Endodermal cell (in vitro differentiated cells): ENCODE measurements at regions not wholly inside any gene's neighbourhood (a gene's known extent, or its start where the extent isn't known, plus 50 kb on each side); places are given as distances from the start of the nearest gene placed in this dataset.

Experiments used
- DNase-seq: peaks from one replicate; pipeline ENCODE4 v3.0.0-alpha.2; 2017
- H3K27ac ChIP-seq: 2 replicates; pipeline ENCODE4 v1.5.1; 2013; ENCODE audit warnings: mild to moderate bottlenecking, low read depth, low read length, moderate library complexity
- H3K27me3 ChIP-seq: 2 replicates; pipeline ENCODE4 v1.6.1; 2013; ENCODE audit warnings: mild to moderate bottlenecking, low read length, moderate library complexity; ENCODE audit not compliant: insufficient read depth, control insufficient read depth, poor library complexity, severe bottlenecking
- H3K36me3 ChIP-seq: 2 replicates; pipeline ENCODE4 v1.7.0; 2013; ENCODE audit warnings: mild to moderate bottlenecking, low read length, moderate library complexity; ENCODE audit not compliant: control insufficient read depth, insufficient read depth
- H3K4me1 ChIP-seq: one replicate; pipeline ENCODE4 v1.7.0; 2013; ENCODE audit warnings: low read length; ENCODE audit not compliant: control insufficient read depth, insufficient read depth
- H3K4me3 ChIP-seq: 2 replicates; pipeline ENCODE4 v1.5.1; 2013; ENCODE audit warnings: mild to moderate bottlenecking, low read length, moderate library complexity
- H3K9ac ChIP-seq: 2 replicates; pipeline ENCODE4 v1.6.1; 2013; ENCODE audit warnings: mild to moderate bottlenecking, low read length, moderate library complexity; ENCODE audit not compliant: poor library complexity, severe bottlenecking; ENCODE audit errors: extremely low read depth
- H3K9me3 ChIP-seq: 2 replicates; pipeline ENCODE4 v1.6.1; 2013; ENCODE audit warnings: mild to moderate bottlenecking, low read length, moderate library complexity; ENCODE audit not compliant: control insufficient read depth
- H3K27ac Mint-ChIP-seq: 2 replicates; pipeline ENCODE4 v1.8.0; 2020; ENCODE audit warnings: mixed read lengths
- H3K27me3 Mint-ChIP-seq: 2 replicates; pipeline ENCODE4 v1.8.0; 2021; ENCODE audit warnings: mild to moderate bottlenecking, mixed read lengths; ENCODE audit not compliant: insufficient read depth
- H3K36me3 Mint-ChIP-seq: 2 replicates; pipeline ENCODE4 v1.8.0; 2020; ENCODE audit warnings: low read depth, mixed read lengths
- H3K4me1 Mint-ChIP-seq: 2 replicates; pipeline ENCODE4 v1.8.0; 2020; ENCODE audit warnings: mixed read lengths
- H3K4me3 Mint-ChIP-seq: 2 replicates; pipeline ENCODE4 v1.8.0; 2020; ENCODE audit warnings: mild to moderate bottlenecking, moderate library complexity, mixed read lengths
- H3K9me3 Mint-ChIP-seq: 2 replicates; pipeline ENCODE4 v1.8.0; 2020; ENCODE audit warnings: mild to moderate bottlenecking, mixed read lengths
- CTCF ChIP-seq: fragments of 200-600 bp; sonication (generic); conservative IDR thresholded peaks from 2 replicates; pipeline ENCODE4 v1.5.0; 2021; ENCODE audit warnings: antibody characterized with exemption, mild to moderate bottlenecking
- WGBS, 2 experiments: methylation state at CpG; one replicate each; pipeline versions ENCODE4 v1.1.5 to v1.1.7; 2013; ENCODE audit warnings: missing lambda C conversion rate in 2 of 2, mixed read lengths in 1 of 2; ENCODE audit not compliant: insufficient coverage in 1 of 2, insufficient read length in 1 of 2; 5-methylcytosine and 5-hydroxymethylcytosine counted together

- peaks cover 5% of the 10 kb centered on the region for H3K27me3 Mint-ChIP-seq
Measured at GRCh38 chr11:25886036-25886435, 445.9 kb upstream of the ANO3 start.

GRCh38 chr11:25890626-25891260, 441.2 kb upstream of the ANO3 start:
- no peaks in the 10 kb centered on the region for H3K36me3 Mint-ChIP-seq
- Histone ChIP-seq H3K36me3 (no peaks in the 10 kb centered on the region), H3K9me3 (no peaks in the 10 kb centered on the region), H3K9ac (no peak overlapping the region), H3K4me1 (no peaks in the 10 kb centered on the region), H3K27me3 (no peaks in the 10 kb centered on the region), H3K27ac (no peak overlapping the region), H3K4me3 (no peak overlapping the region)
- no peaks in the 10 kb centered on the region for H3K4me1 Mint-ChIP-seq
- no peaks in the 10 kb centered on the region for H3K9me3 Mint-ChIP-seq
- no peak overlapping the region for H3K27ac Mint-ChIP-seq
- TF ChIP-seq CTCF, result no peak
- no peak overlapping the region for H3K4me3 Mint-ChIP-seq
- no peaks in the 10 kb centered on the region for H3K27me3 Mint-ChIP-seq
- WGBS, 2 experiments, result 97% methylated on average over 2 of the region's 3 CpGs; no CpG with 5 or more reads in 1 of the 2 experiments
- no peak for DNase-seq

More at GRCh38 chr11:25886036-25886435, 445.9 kb upstream of the ANO3 start:
- Histone ChIP-seq H3K27ac (no peak overlapping the region), H3K9me3 (no peaks in the 10 kb centered on the region), H3K9ac (no peak overlapping the region), H3K36me3 (no peaks in the 10 kb centered on the region), H3K4me3 (no peak overlapping the region), H3K27me3 (no peaks in the 10 kb centered on the region), H3K4me1 (no peaks in the 10 kb centered on the region)
- H3K9me3 Mint-ChIP-seq, result peaks cover 3% of the 10 kb centered on the region
- no peaks in the 10 kb centered on the region for H3K4me1 Mint-ChIP-seq
- no peak overlapping the region for H3K27ac Mint-ChIP-seq
- no peak for TF ChIP-seq CTCF
- WGBS, 2 experiments, result 70 to 96% methylated on average over 2 of the region's 3 CpGs
- no peak overlapping the region for H3K4me3 Mint-ChIP-seq
- no peak for DNase-seq
- H3K36me3 Mint-ChIP-seq, result no peaks in the 10 kb centered on the region

GRCh38 chr11:25891960-25892359, 440.0 kb upstream of the ANO3 start:
- H3K27me3 Mint-ChIP-seq, result no peaks in the 10 kb centered on the region
- H3K4me3 ChIP-seq, result no peak overlapping the region
- no peak for TF ChIP-seq CTCF
- H3K27me3 ChIP-seq, result no peaks in the 10 kb centered on the region
- no peak overlapping the region for H3K4me3 Mint-ChIP-seq
- H3K27ac Mint-ChIP-seq, result no peak overlapping the region
- 82 to 100% methylated on average over 1 of the region's 1 CpG for WGBS, 2 experiments
- H3K9me3 Mint-ChIP-seq, result no peaks in the 10 kb centered on the region
- no peaks in the 10 kb centered on the region for H3K36me3 Mint-ChIP-seq
- no peaks in the 10 kb centered on the region for H3K4me1 Mint-ChIP-seq
- no peaks in the 10 kb centered on the region for H3K4me1 ChIP-seq
- H3K27ac ChIP-seq, result no peak overlapping the region
- H3K36me3 ChIP-seq, result no peaks in the 10 kb centered on the region
- H3K9ac ChIP-seq, result no peak overlapping the region
- no peaks in the 10 kb centered on the region for H3K9me3 ChIP-seq
- no peak for DNase-seq
